ENCODE measurements at regions not wholly inside any gene's neighbourhood (a gene's known extent, or its start where the extent isn't known, plus 50 kb on each side); places are given as distances from the start of the nearest gene placed in this dataset.

DNA sequence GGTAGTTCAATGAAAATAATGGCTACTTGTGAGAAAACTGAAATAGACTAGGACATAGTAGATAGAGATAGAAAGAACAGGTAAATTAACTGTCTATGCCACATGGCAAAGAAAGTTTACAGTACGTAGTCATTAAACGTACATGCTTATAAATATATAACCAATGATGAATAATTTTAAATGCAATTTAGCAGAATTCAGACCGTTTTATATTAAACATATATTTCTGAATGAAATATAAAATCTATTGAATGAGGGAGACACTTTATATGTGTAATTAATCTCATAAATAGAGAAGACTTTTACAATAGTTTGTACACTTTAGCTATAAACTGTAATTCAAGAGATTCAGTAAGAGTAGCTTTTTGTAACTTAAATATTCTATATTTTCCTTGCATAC lies 124.4 kb upstream of the VPREB1 start:
- Histone ChIP-seq H3K27me3 (replicated peaks in 1 of 4; ENCODE audit: control insufficient read depth in 3 of 4, extremely low read depth in 1 of 4, insufficient read depth in 3 of 4, low read length in 3 of 4) (peaks cover 14 to 49% (median 33%) of the 10 kb centered on the region in 4 experiments), H3K4ac (replicated peaks; ENCODE audit: insufficient read length, low read depth, low read length) (no peak overlapping the region), H2BK12ac (ENCODE audit: low read depth, low read length) (no peak overlapping the region), H2BK5ac (ENCODE audit: low read depth, low read length) (no peak overlapping the region), H3K4me2 (ENCODE audit: insufficient read depth in 1 of 2, low read depth in 2 of 2, low read length in 2 of 2) (no peak overlapping the region), H3K4me1 (replicated peaks in 1 of 4; ENCODE audit: control insufficient read depth in 3 of 4, insufficient read depth in 4 of 4, low read length in 3 of 4) (no peaks in the 10 kb centered on the region), H3K14ac (ENCODE audit: insufficient read length) (no peak overlapping the region), H3K23me2 (ENCODE audit: low read depth, low read length) (no peaks in the 10 kb centered on the region; the same call in 1 of the 2 replicates), H3K27ac (ENCODE audit: low read depth, low read length) (no peak overlapping the region), H3K4me3 (ENCODE audit: extremely low read depth in 1 of 4, insufficient read depth in 2 of 4, low read depth in 3 of 4, low read length in 4 of 4) (no peak overlapping the region), H2BK15ac (ENCODE audit: low read length) (no peak overlapping the region), H2AFZ (ENCODE audit: low read length) (no peak overlapping the region), H3K18ac (ENCODE audit: extremely low read depth, low read length) (no peak overlapping the region), H3K56ac (replicated peaks; ENCODE audit: insufficient read length, low read depth, low read length) (no peak overlapping the region), H4K91ac (replicated peaks; ENCODE audit: insufficient read length, low read length) (no peak overlapping the region), H3K23ac (ENCODE audit: insufficient read length) (no peak overlapping the region), H4K20me1 (replicated peaks in 1 of 2; ENCODE audit: control insufficient read depth in 1 of 2, insufficient read depth in 2 of 2, low read length in 2 of 2) (no peaks in the 10 kb centered on the region), H4K8ac (ENCODE audit: extremely low read depth, insufficient read depth, low read length) (no peak overlapping the region), H3K36me3 (ENCODE audit: control insufficient read depth in 2 of 4, insufficient read depth in 4 of 4, low read length in 3 of 4) (no peaks in the 10 kb centered on the region), H3K79me1 (ENCODE audit: low read depth, low read length) (no peaks in the 10 kb centered on the region), H4K5ac (ENCODE audit: insufficient read length, low read depth, low read length) (no peak overlapping the region), H2BK120ac (replicated peaks; ENCODE audit: low read depth, low read length) (no peak overlapping the region), H2AK5ac (ENCODE audit: low read depth, low read length) (no peak overlapping the region), H3K9ac (replicated peaks in 1 of 4; ENCODE audit: extremely low read depth in 1 of 4, low read depth in 3 of 4, low read length in 3 of 4) (no peak overlapping the region), H3K9me3 (ENCODE audit: insufficient read depth in 2 of 2, low read depth in 1 of 2, low read length in 1 of 2) (peaks cover 0 to 2% of the 10 kb centered on the region in 2 experiments; a peak in 1 of 4 replicates), H3K79me2 (ENCODE audit: control insufficient read depth in 1 of 2, insufficient read depth in 2 of 2, low read length in 2 of 2) (no peaks in the 10 kb centered on the region), H2BK20ac (ENCODE audit: low read length) (no peak overlapping the region)
- ChIA-PET CTCF (ENCODE audit: partially characterized antibody) (interaction anchor here (0.8 to 3.9 kb wide), 4 partner anchors 11 to 135 kb away, joined by 3 to 23 read pairs (median 4); no protein-coding TSS in a partner anchor), POLR2A (ENCODE audit: partially characterized antibody) (no interaction called here)
- TF ChIP-seq CBX8 (IDR thresholded peaks at IDR 0.05; ENCODE audit: borderline replicate concordance, low read depth, low read length) (no peak), TAF1 (IDR thresholded peaks at IDR 0.05; ENCODE audit: low read depth, low read length) (no peak), BCL11A (IDR thresholded peaks at IDR 0.05; ENCODE audit: low read depth in 2 of 2, low read length in 2 of 2) (no peak), BACH1 (IDR thresholded peaks at IDR 0.05; ENCODE audit: low read length) (no peak), PHF8 (conservative IDR thresholded peaks at IDR 0.05; ENCODE audit: low read depth, low read length) (no peak), CREB1 (IDR thresholded peaks at IDR 0.05) (no peak), NRF1 (IDR thresholded peaks at IDR 0.05; ENCODE audit: low read depth, low read length) (no peak), KDM1A (IDR thresholded peaks at IDR 0.05; ENCODE audit: borderline replicate concordance, low read length) (no peak), SP4 (IDR thresholded peaks at IDR 0.05; ENCODE audit: low read length) (no peak), POLR2A (IDR thresholded peaks at IDR 0.05; ENCODE audit: control extremely low read depth in 1 of 2, low read depth in 2 of 2, low read length in 2 of 2) (no peak)
- TF ChIP-seq, protein P1, sequence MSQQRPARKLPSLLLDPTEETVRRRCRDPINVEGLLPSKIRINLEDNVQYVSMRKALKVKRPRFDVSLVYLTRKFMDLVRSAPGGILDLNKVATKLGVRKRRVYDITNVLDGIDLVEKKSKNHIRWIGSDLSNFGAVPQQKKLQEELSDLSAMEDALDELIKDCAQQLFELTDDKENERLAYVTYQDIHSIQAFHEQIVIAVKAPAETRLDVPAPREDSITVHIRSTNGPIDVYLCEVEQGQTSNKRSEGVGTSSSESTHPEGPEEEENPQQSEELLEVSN (IDR thresholded peaks at IDR 0.05) = no peak
- 82% methylated on average over 3 of the region's 3 CpGs; no CpG with 5 or more reads in 1 of the 2 experiments for WGBS, 2 experiments (ENCODE audit: extremely low coverage in 1 of 2, insufficient coverage in 1 of 2, insufficient read length in 1 of 2, insufficient replicate concordance in 2 of 2, low coverage in 1 of 2, low lambda C conversion rate in 2 of 2, missing lambda C conversion rate in 1 of 2)
- no peak for FAIRE-seq
- DNase-seq (ENCODE audit: low read depth in 1 of 2, low spot score in 2 of 2) = no peak
